ENCODE measurements at regions not wholly inside any gene's neighbourhood (a gene's known extent, or its start where the extent isn't known, plus 50 kb on each side); places are given as distances from the start of the nearest gene placed in this dataset.

DNA sequence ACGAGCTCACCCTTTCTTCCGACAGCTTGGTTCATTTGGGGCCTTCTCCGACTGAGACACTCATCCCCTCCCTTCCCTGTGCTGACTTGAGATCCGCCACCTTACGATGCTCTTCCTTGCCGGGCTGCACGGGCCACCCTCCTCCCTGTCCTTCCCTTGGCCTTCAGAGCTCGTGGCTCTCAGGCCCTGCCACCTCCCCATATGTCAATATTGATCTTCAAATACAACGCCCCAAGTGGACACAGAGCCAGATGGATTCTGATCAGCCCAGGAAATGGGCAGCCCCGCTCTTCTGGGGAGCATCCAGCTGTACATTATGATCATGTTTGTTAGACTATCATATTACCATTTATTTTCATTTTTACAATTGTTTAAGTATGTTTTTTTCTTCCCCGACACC is 812.8 kb downstream of the TBC1D22A start:
- no peak for TF ChIP-seq POLR2AphosphoS5 (IDR thresholded peaks at IDR 0.05; ENCODE audit: low read depth, low read length)
- TF ChIP-seq YY1 (IDR thresholded peaks at IDR 0.05; ENCODE audit: extremely low read depth, insufficient replicate concordance, low read depth, low read length): no peak
